IMR-90 (cell line): ENCODE measurements at regions not wholly inside any gene's neighbourhood (a gene's known extent, or its start where the extent isn't known, plus 50 kb on each side); places are given as distances from the start of the nearest gene placed in this dataset.

ENCODE experiments used
- ATAC-seq: fragments of 200-7000 bp; cut with Tn5 transposase; 2 replicates; pipeline ENCODE4 v1.9.1; 2020; ENCODE audit warnings: low read depth, mild to moderate bottlenecking, moderate library complexity
- BruUV-seq: library from RNA; stranded (reverse); fragments of 400-500 nt; replicated peaks from 2 replicates; lab custom pipeline; 2021; lab: Mats Ljungman, UMichigan
- CTCF ChIA-PET: fragments of 300-600 bp; formaldehyde crosslinking; extraction: SDS; loops from one replicate; lab custom pipeline; 2021; ENCODE audit warnings: antibody characterized with exemption; lab: Yijun Ruan, JAX
- POLR2A ChIA-PET: fragments of 300-600 bp; sonication (Branson Sonifier 250); formaldehyde crosslinking; loops from one replicate; lab custom pipeline; 2022; ENCODE audit warnings: antibody characterized with exemption; ENCODE audit not compliant: unreplicated experiment; lab: Charles Lee
- DNase-seq: peaks from one replicate; pipeline ENCODE4 v3.0.0; 2013
- H2AFZ ChIP-seq: replicated peaks from 2 replicates; pipeline ENCODE3; 2013; ENCODE audit warnings: low read length, mild to moderate bottlenecking; ENCODE audit not compliant: poor library complexity
- H2AK5ac ChIP-seq: 2 replicates; pipeline ENCODE4 v1.6.1; 2013; ENCODE audit warnings: low read depth, low read length, inconsistent platforms
- H2AK9ac ChIP-seq: replicated peaks from 2 replicates; pipeline ENCODE3; 2013; ENCODE audit warnings: mild to moderate bottlenecking, low read depth, low read length, moderate library complexity; ENCODE audit not compliant: poor library complexity
- H2BK120ac ChIP-seq: 2 replicates; pipeline ENCODE4 v1.6.1; 2013; ENCODE audit warnings: low read depth, low read length, inconsistent platforms
- H2BK15ac ChIP-seq: 3 replicates; pipeline ENCODE4 v1.6.1; 2013; ENCODE audit warnings: low read depth, low read length, inconsistent platforms
- H2BK20ac ChIP-seq: 2 replicates; pipeline ENCODE4 v1.6.1; 2013; ENCODE audit warnings: low read depth, mild to moderate bottlenecking, inconsistent platforms, low read length, moderate library complexity
- H2BK5ac ChIP-seq: 2 replicates; pipeline ENCODE4 v1.6.1; 2013; ENCODE audit warnings: mild to moderate bottlenecking, low read depth, low read length, inconsistent platforms; ENCODE audit not compliant: poor library complexity, severe bottlenecking
- H3K14ac ChIP-seq: replicated peaks from 2 replicates; pipeline ENCODE4 v1.6.1; 2013; ENCODE audit warnings: low read depth, low read length, inconsistent platforms
- H3K18ac ChIP-seq: 2 replicates; pipeline ENCODE4 v1.6.1; 2013; ENCODE audit warnings: low read depth, low read length, control low read depth
- H3K23ac ChIP-seq: 2 replicates; pipeline ENCODE4 v1.6.1; 2013; ENCODE audit warnings: low read depth, low read length, inconsistent platforms
- H3K27ac ChIP-seq: 2 replicates; pipeline ENCODE4 v1.5.1; 2013; ENCODE audit warnings: mild to moderate bottlenecking, control low read depth, low read length; ENCODE audit not compliant: insufficient read depth
- H3K27me3 ChIP-seq: 2 replicates; pipeline ENCODE4 v1.6.1; 2013; ENCODE audit warnings: low read length; ENCODE audit not compliant: control insufficient read depth, insufficient read depth
- H3K36me3 ChIP-seq: 2 replicates; pipeline ENCODE4 v1.6.1; 2013; ENCODE audit warnings: low read length, mixed read lengths; ENCODE audit not compliant: control insufficient read depth, insufficient read depth
- H3K4ac ChIP-seq: 2 replicates; pipeline ENCODE4 v1.6.1; 2013; ENCODE audit warnings: low read depth, low read length, inconsistent platforms
- H3K4me1 ChIP-seq: 2 replicates; pipeline ENCODE4 v1.6.1; 2013; ENCODE audit warnings: low read length, mixed read lengths; ENCODE audit not compliant: control insufficient read depth, insufficient read depth
- H3K4me2 ChIP-seq: 2 replicates; pipeline ENCODE4 v1.6.1; 2013; ENCODE audit warnings: low read depth, mild to moderate bottlenecking, control low read depth, low read length, moderate library complexity
- H3K4me3 ChIP-seq: 2 replicates; pipeline ENCODE4 v1.5.1; 2013; ENCODE audit warnings: low read depth, mild to moderate bottlenecking, control low read depth, low read length, moderate library complexity; ENCODE audit not compliant: insufficient read depth
- H3K56ac ChIP-seq: 2 replicates; pipeline ENCODE4 v1.6.1; 2013; ENCODE audit warnings: low read length, inconsistent platforms; ENCODE audit not compliant: insufficient read depth; ENCODE audit errors: extremely low read depth
- H3K79me1 ChIP-seq, 2 experiments: 2 replicates each; pipeline ENCODE4 v1.6.1; 2013; ENCODE audit warnings: low read length in 2 of 2, inconsistent platforms in 1 of 2, low read depth in 1 of 2
- H3K9ac ChIP-seq: 2 replicates; pipeline ENCODE4 v1.6.1; 2013; ENCODE audit warnings: low read depth, low read length, control low read depth
- H3K9me1 ChIP-seq: 2 replicates; pipeline ENCODE4 v1.6.1; 2013; ENCODE audit warnings: low read length, inconsistent platforms; ENCODE audit not compliant: insufficient read depth
- H3K9me3 ChIP-seq: 2 replicates; pipeline ENCODE4 v1.6.1; 2013; ENCODE audit warnings: low read length; ENCODE audit not compliant: control insufficient read depth, insufficient read depth
- H4K20me1 ChIP-seq: 2 replicates; pipeline ENCODE4 v1.6.1; 2013; ENCODE audit warnings: low read length, inconsistent platforms; ENCODE audit not compliant: insufficient read depth
- H4K5ac ChIP-seq: 2 replicates; pipeline ENCODE4 v1.6.1; 2013; ENCODE audit warnings: mild to moderate bottlenecking, low read depth, low read length, control low read depth
- H4K8ac ChIP-seq, 2 experiments: 2 replicates each; pipeline ENCODE4 v1.6.1; 2013; ENCODE audit warnings: low read depth in 2 of 2, low read length in 2 of 2, control low read depth in 1 of 2, inconsistent platforms in 1 of 2
- H4K91ac ChIP-seq: 2 replicates; pipeline ENCODE4 v1.6.1; 2013; ENCODE audit warnings: low read depth, low read length, inconsistent platforms; ENCODE audit not compliant: insufficient read depth
- BHLHE40 ChIP-seq: fragments of 150-350 bp; IDR thresholded peaks from 2 replicates; pipeline ENCODE4 v1.6.1; 2016; ENCODE audit warnings: mild to moderate bottlenecking, low read depth, low read length
- CEBPB ChIP-seq: IDR thresholded peaks from 2 replicates; pipeline ENCODE4 v1.6.1; 2012; ENCODE audit warnings: low read depth, low read length, improper control_type of control experiment
- CHD1 ChIP-seq: IDR thresholded peaks from 2 replicates; pipeline ENCODE4 v1.6.1; 2012; ENCODE audit warnings: low read depth, low read length, improper control_type of control experiment
- CTCF ChIP-seq: conservative IDR thresholded peaks from 2 replicates; pipeline ENCODE4 v1.5.1; 2012; ENCODE audit warnings: mild to moderate bottlenecking, low read depth, low read length, improper control_type of control experiment
- ELK1 ChIP-seq: fragments of 150-350 bp; IDR thresholded peaks from 2 replicates; pipeline ENCODE4 v1.6.1; 2016; ENCODE audit warnings: low read depth, mild to moderate bottlenecking, low read length, moderate library complexity, borderline replicate concordance
- MAFK ChIP-seq: IDR thresholded peaks from 2 replicates; pipeline ENCODE4 v1.6.1; 2012; ENCODE audit warnings: low read depth, low read length, improper control_type of control experiment
- MAZ ChIP-seq: IDR thresholded peaks from 2 replicates; pipeline ENCODE4 v1.6.1; 2012; ENCODE audit warnings: low read depth, mild to moderate bottlenecking, low read length, improper control_type of control experiment, moderate library complexity, borderline replicate concordance
- MXI1 ChIP-seq: IDR thresholded peaks from 2 replicates; pipeline ENCODE4 v1.6.1; 2012; ENCODE audit warnings: low read depth, mild to moderate bottlenecking, low read length, moderate library complexity, borderline replicate concordance
- NFE2L2 ChIP-seq: fragments of 150-350 bp; IDR thresholded peaks from 2 replicates; pipeline ENCODE4 v1.6.1; 2016; ENCODE audit warnings: low read depth, mild to moderate bottlenecking, low read length
- POLR2A ChIP-seq: IDR thresholded peaks from 2 replicates; pipeline ENCODE4 v1.6.1; 2012; ENCODE audit warnings: mild to moderate bottlenecking, low read depth, low read length
- RAD21 ChIP-seq: IDR thresholded peaks from 2 replicates; pipeline ENCODE4 v1.6.1; 2012; ENCODE audit warnings: low read length, improper control_type of control experiment
- RCOR1 ChIP-seq: IDR thresholded peaks from 2 replicates; pipeline ENCODE4 v1.6.1; 2012; ENCODE audit warnings: mild to moderate bottlenecking, low read length, improper control_type of control experiment; ENCODE audit not compliant: insufficient replicate concordance
- RFX5 ChIP-seq: IDR thresholded peaks from 2 replicates; pipeline ENCODE4 v1.8.0; 2012; ENCODE audit warnings: low read depth, mild to moderate bottlenecking, low read length, moderate library complexity
- SMC3 ChIP-seq: fragments of 150-350 bp; IDR thresholded peaks from 2 replicates; pipeline ENCODE4 v1.6.1; 2016; ENCODE audit warnings: low read depth, mild to moderate bottlenecking, antibody characterized with exemption, low read length, moderate library complexity
- USF2 ChIP-seq: fragments of 150-350 bp; IDR thresholded peaks from 2 replicates; pipeline ENCODE4 v1.6.1; 2017; ENCODE audit warnings: mild to moderate bottlenecking, antibody characterized with exemption, low read length, low read depth
- WGBS, 2 experiments: methylation state at CpG; one replicate each; pipeline versions ENCODE4 v1.1.5 to v1.1.7; 2013; ENCODE audit warnings: missing lambda C conversion rate in 2 of 2; ENCODE audit not compliant: insufficient read length in 1 of 2; ENCODE audit errors: extremely low coverage in 2 of 2; 5-methylcytosine and 5-hydroxymethylcytosine counted together
- dilution Hi-C: fragments of 300-500 bp; cut with HindIII; formaldehyde crosslinking; loops from one replicate; pipeline ENCODE4 v1.14.3; 2018; ENCODE audit warnings: low sequenced_read_pairs; ENCODE audit not compliant: unreplicated experiment
- in situ Hi-C: fragments of 300-500 bp; cut with MboI; formaldehyde crosslinking; loops from 3 replicates; pipeline ENCODE4 v1.14.3; 2019; ENCODE audit warnings: low sequenced_read_pairs, inconsistent platforms, mixed read lengths
- intact Hi-C: fragments of 100-400 bp; cut with micrococcal nuclease; formaldehyde crosslinking; loops from 2 replicates; pipeline ENCODE4 v1.10.0; 2022

- no peak overlapping the region for H3K4me3 ChIP-seq
- no peak for TF ChIP-seq USF2
- TF ChIP-seq RAD21, result no peak
- TF ChIP-seq RFX5, result no peak
- TF ChIP-seq POLR2A, result no peak
- TF ChIP-seq MXI1, result no peak
- no peak for TF ChIP-seq SMC3
- no peak for TF ChIP-seq RCOR1
- no peak for TF ChIP-seq NFE2L2
- no peak for TF ChIP-seq BHLHE40
- TF ChIP-seq CTCF, result no peak
- no peak for TF ChIP-seq MAZ
- no peak for TF ChIP-seq ELK1
- TF ChIP-seq CHD1, result no peak
- TF ChIP-seq CEBPB, result no peak
- no peak for TF ChIP-seq MAFK
- ChIA-PET POLR2A (interaction anchor here (0.6 kb wide), 1 partner anchor 49 kb away, joined by 3 read pairs; no protein-coding TSS in a partner anchor), CTCF (no interaction called here)
- no peaks in the 10 kb centered on the region for H3K9me3 ChIP-seq
- H3K4ac ChIP-seq, result no peak overlapping the region
- no peak overlapping the region for H2BK120ac ChIP-seq
- no peaks in the 10 kb centered on the region for H3K4me1 ChIP-seq
- ATAC-seq (peak; percentile 84), DNase-seq (peak; percentile 32)
- no peak overlapping the region for H3K9ac ChIP-seq
- H3K27ac ChIP-seq, result no peak overlapping the region
- intact Hi-C loops (no loop called here), in situ Hi-C loops (loop anchor here (25.0 kb wide), 2 partner anchors 583 to 908 kb away; no protein-coding TSS in a partner anchor), dilution Hi-C loops (no loop called here)
- H3K23ac ChIP-seq, result no peak overlapping the region
- H3K18ac ChIP-seq, result no peak overlapping the region
- H4K5ac ChIP-seq, result no peak overlapping the region
- H3K9me1 ChIP-seq, result no peaks in the 10 kb centered on the region
- H2BK15ac ChIP-seq, result no peak overlapping the region
- H3K79me1 ChIP-seq, result no peaks in the 10 kb centered on the region
- BruUV-seq, result no TSS peak
- no CpG with 5 or more reads among the region's 6 CpGs for WGBS, 2 experiments
- no peak overlapping the region for H4K91ac ChIP-seq
- H3K56ac ChIP-seq, result no peak overlapping the region
- no peak overlapping the region for H2AK9ac ChIP-seq
- H3K27me3 ChIP-seq, result no peaks in the 10 kb centered on the region
- no peak overlapping the region for H2AK5ac ChIP-seq
- H2BK20ac ChIP-seq, result no peak overlapping the region
- H3K36me3 ChIP-seq, result no peaks in the 10 kb centered on the region
- no peak overlapping the region for H3K4me2 ChIP-seq
- no peak overlapping the region for H4K8ac ChIP-seq
- no peak overlapping the region for H2AFZ ChIP-seq
- H3K14ac ChIP-seq, result no peak overlapping the region
- H4K20me1 ChIP-seq, result no peaks in the 10 kb centered on the region
- H2BK5ac ChIP-seq, result no peak overlapping the region
Observed at GRCh38 chr3:10753964-10754363, 62.1 kb upstream of the SLC6A11 start.
